ENCODE measurements at regions not wholly inside any gene's neighbourhood (a gene's known extent, or its start where the extent isn't known, plus 50 kb on each side); places are given as distances from the start of the nearest gene placed in this dataset.
"Not testable (repeated sequence)": the region's sequence is repeated elsewhere in the genome, so short reads cannot be mapped to it uniquely, and the experiment has no call there.

DNA sequence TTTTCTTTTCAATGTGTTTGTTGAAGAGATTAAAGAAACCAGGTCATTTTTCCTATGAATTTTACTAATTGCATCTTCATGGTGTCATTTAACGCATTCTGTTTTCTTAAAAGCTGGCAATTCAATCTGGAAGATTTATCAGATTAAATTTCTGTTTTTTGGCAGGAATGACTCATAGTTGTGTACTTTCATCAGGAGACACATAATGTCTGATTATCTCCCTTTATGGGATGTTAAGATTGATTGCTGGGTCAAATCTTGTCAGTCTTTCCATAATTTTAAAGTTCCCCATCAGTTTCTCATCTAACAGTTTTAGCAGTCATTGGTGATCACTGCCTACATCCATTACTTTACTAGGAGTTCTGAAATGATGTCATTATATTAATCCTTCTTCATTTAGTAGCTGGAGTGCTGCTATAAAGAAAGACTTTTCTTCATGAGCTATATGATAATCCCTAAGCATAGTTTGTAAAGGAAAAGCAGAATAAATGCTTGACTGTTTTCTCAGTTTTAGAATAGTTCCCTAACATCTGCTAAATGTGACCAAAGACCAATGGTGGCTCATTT, 72.8 kb upstream of the MAP10 start:
- H3K9me3 ChIP-seq (ENCODE audit: control insufficient read depth in 2 of 2, low read length in 2 of 2), result no peaks in the 10 kb centered on the region
- Mint-ChIP-seq H3K27ac (no peak overlapping the region), H3K4me3 (no peak overlapping the region), H3K27me3 (peaks cover 19% of the 10 kb centered on the region), H3K9me3 (peaks cover 0 to 2% (median 0%) of the 10 kb centered on the region in 7 donors), H3K36me3 (no peaks in the 10 kb centered on the region), H3K4me1 (peaks cover 0 to 4% (median 0%) of the 10 kb centered on the region in 4 donors)
- no peak overlapping the region for H3K27ac ChIP-seq (ENCODE audit: insufficient read depth, low read length, poor library complexity, severe bottlenecking)
- DNase-seq, result no peak
- no peak overlapping the region for H3K4me3 ChIP-seq (ENCODE audit: low read depth, low read length)
- H3K36me3 ChIP-seq (ENCODE audit: control insufficient read depth, insufficient read depth, low read length), result no peaks in the 10 kb centered on the region
- no peaks in the 10 kb centered on the region for H3K27me3 ChIP-seq (ENCODE audit: control insufficient read depth, insufficient read depth, low read length)
- no peak for ATAC-seq (ENCODE audit: low read depth in 2 of 2)
- no peaks in the 10 kb centered on the region for H3K4me1 ChIP-seq (ENCODE audit: control insufficient read depth, insufficient read depth, low read length, poor library complexity, severe bottlenecking)

- DNase-seq, result no peak
- H3K9me3 Mint-ChIP-seq, result peaks cover 0 to 2% (median 0%) of the 10 kb centered on the region in 7 donors
- Histone ChIP-seq H3K36me3 (ENCODE audit: control insufficient read depth, insufficient read depth, low read length) (no peaks in the 10 kb centered on the region), H3K9me3 (ENCODE audit: control insufficient read depth in 2 of 2, low read length in 2 of 2) (no peaks in the 10 kb centered on the region), H3K27me3 (ENCODE audit: control insufficient read depth, insufficient read depth, low read length) (no peaks in the 10 kb centered on the region), H3K4me3 (ENCODE audit: low read depth, low read length) (no peak overlapping the region), H3K4me1 (ENCODE audit: control insufficient read depth, insufficient read depth, low read length, poor library complexity, severe bottlenecking) (no peaks in the 10 kb centered on the region), H3K27ac (ENCODE audit: insufficient read depth, low read length, poor library complexity, severe bottlenecking) (no peak overlapping the region)
- H3K4me3 Mint-ChIP-seq, result no peak overlapping the region
- no peaks in the 10 kb centered on the region for H3K36me3 Mint-ChIP-seq
- H3K4me1 Mint-ChIP-seq, result no peaks in the 10 kb centered on the region
- H3K27me3 Mint-ChIP-seq, result peaks cover 18% of the 10 kb centered on the region
- ATAC-seq (ENCODE audit: low read depth in 2 of 2), result no peak
- no peak overlapping the region for H3K27ac Mint-ChIP-seq
These were observed 67.3 kb upstream of the MAP10 start for GRCh38 chr1:232737917-232738316.

DNA sequence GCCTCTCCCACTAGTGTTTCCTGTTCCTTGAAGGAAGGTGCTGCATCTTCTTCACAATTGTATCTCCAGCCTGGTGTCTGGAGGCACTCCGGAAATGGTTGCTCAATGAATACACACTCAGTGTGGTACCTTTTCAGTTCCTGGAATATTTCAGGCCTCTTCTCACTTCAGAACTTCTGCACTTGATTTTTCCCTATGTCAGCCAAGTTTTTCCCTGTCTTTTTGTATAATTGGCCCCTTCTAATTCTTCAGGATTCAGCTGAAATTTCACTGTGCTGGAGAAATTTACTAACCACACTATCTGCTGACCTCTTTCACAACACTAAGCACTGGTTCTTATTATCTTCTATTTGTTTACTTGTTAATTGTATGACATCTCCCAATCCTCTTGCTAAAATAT, 61.2 kb upstream of the MAP10 start:
- no peak overlapping the region for H3K4me3 Mint-ChIP-seq
- H3K36me3 Mint-ChIP-seq, result no peaks in the 10 kb centered on the region
- peaks cover 0 to 15% (median 10%) of the 10 kb centered on the region in 7 donors for H3K9me3 Mint-ChIP-seq
- no peak overlapping the region for H3K27ac Mint-ChIP-seq
- Histone ChIP-seq H3K27me3 (ENCODE audit: control insufficient read depth, insufficient read depth, low read length) (no peaks in the 10 kb centered on the region), H3K36me3 (ENCODE audit: control insufficient read depth, insufficient read depth, low read length) (no peaks in the 10 kb centered on the region), H3K4me3 (ENCODE audit: low read depth, low read length) (no peak overlapping the region), H3K27ac (ENCODE audit: insufficient read depth, low read length, poor library complexity, severe bottlenecking) (no peak overlapping the region), H3K9me3 (ENCODE audit: control insufficient read depth in 2 of 2, low read length in 2 of 2) (peaks cover 5 to 9% of the 10 kb centered on the region in 2 experiments), H3K4me1 (ENCODE audit: control insufficient read depth, insufficient read depth, low read length, poor library complexity, severe bottlenecking) (no peaks in the 10 kb centered on the region)
- no peaks in the 10 kb centered on the region for H3K4me1 Mint-ChIP-seq
- ATAC-seq (ENCODE audit: low read depth in 2 of 2) (no peak), DNase-seq (no peak)
- H3K27me3 Mint-ChIP-seq, result peaks cover 7% of the 10 kb centered on the region

GRCh38 chr1:232744847-232745246, 60.4 kb upstream of the MAP10 start:
- Histone ChIP-seq H3K36me3 (ENCODE audit: control insufficient read depth, insufficient read depth, low read length) (no peaks in the 10 kb centered on the region), H3K4me1 (ENCODE audit: control insufficient read depth, insufficient read depth, low read length, poor library complexity, severe bottlenecking) (no peaks in the 10 kb centered on the region), H3K27me3 (ENCODE audit: control insufficient read depth, insufficient read depth, low read length) (no peaks in the 10 kb centered on the region), H3K4me3 (ENCODE audit: low read depth, low read length) (no peak overlapping the region), H3K9me3 (ENCODE audit: control insufficient read depth in 2 of 2, low read length in 2 of 2) (peaks cover 10 to 13% of the 10 kb centered on the region in 2 experiments), H3K27ac (ENCODE audit: insufficient read depth, low read length, poor library complexity, severe bottlenecking) (no peak overlapping the region)
- Mint-ChIP-seq H3K27me3 (no peaks in the 10 kb centered on the region), H3K36me3 (no peaks in the 10 kb centered on the region), H3K27ac (no peak overlapping the region), H3K4me1 (no peaks in the 10 kb centered on the region), H3K4me3 (no peak overlapping the region), H3K9me3 (peaks cover 0 to 19% (median 10%) of the 10 kb centered on the region in 7 donors)
- ATAC-seq (ENCODE audit: low read depth in 2 of 2), result no peak
- no peak for DNase-seq

GRCh38 chr1:232745698-232746097, 59.5 kb upstream of the MAP10 start:
- H3K9me3 Mint-ChIP-seq, result peaks cover 0 to 19% (median 10%) of the 10 kb centered on the region in 7 donors
- H3K4me3 Mint-ChIP-seq; H3K4me1 Mint-ChIP-seq; H3K36me3 Mint-ChIP-seq; H3K27me3 Mint-ChIP-seq; H3K36me3 ChIP-seq (ENCODE audit: control insufficient read depth, insufficient read depth, low read length); DNase-seq; H3K27ac ChIP-seq (ENCODE audit: insufficient read depth, low read length, poor library complexity, severe bottlenecking); H3K27ac Mint-ChIP-seq; H3K27me3 ChIP-seq (ENCODE audit: control insufficient read depth, insufficient read depth, low read length); ATAC-seq (ENCODE audit: low read depth in 2 of 2); H3K4me1 ChIP-seq (ENCODE audit: control insufficient read depth, insufficient read depth, low read length, poor library complexity, severe bottlenecking); H3K4me3 ChIP-seq (ENCODE audit: low read depth, low read length): not testable (repeated sequence)
- H3K9me3 ChIP-seq (ENCODE audit: control insufficient read depth in 2 of 2, low read length in 2 of 2), result peaks cover 10 to 13% of the 10 kb centered on the region in 2 experiments

DNA sequence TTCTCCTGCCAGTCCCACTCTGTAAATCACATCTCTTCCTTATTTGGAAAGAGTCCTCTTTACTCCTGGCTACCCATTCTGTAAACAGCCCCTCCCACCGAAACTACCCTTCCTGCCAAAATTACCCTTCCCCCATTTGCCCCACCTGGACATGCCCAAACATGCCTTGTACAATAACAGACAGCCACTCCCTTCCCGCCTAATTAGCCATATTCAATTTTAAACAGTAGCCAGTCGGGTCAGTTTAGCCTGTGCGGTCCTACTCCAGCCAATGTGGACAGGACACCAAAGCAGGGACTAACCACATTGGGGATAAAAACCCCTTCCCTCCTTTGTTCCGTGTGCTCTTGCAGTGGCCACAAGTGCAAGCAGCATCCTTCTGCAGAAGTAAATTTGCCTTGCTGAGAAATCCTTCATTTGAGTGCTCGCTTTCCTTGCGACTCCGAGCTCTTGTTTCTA, 56.3 kb upstream of the MAP10 start:
- H3K27ac Mint-ChIP-seq, result no peak overlapping the region

DNA sequence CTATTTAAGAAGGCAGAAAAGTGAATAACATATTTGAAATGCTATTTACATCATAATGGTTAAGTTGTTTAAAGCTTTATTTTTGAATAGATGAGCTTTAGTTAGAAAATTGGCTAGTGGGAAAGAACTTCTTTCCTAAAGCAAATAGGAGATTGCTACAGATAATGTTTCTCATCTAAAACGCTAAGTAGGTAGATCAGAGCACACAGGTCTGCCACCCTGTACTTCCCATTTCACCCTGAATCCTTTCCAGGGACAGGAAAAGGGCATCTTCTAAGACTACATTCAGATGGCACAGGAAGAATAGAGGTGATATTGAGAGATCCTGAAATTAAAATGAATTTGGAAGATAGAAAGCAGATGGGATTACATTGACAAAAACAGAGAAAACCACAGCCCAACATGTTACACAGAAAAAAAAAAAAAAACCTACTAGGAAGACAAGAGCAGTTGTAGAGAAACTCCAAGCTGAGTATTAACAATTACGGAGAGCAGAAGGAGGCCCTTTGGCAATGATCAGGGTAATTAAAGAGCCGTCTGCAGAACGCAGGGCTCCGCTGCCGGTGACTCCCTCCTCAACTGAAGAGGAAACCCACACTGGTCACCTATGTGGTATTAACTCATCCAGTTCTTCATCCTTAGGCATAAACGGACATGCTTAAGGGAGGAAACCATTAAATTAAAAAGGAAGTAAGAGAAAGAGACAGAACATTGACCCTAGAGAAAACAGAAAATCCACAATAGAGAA, 53.6 kb upstream of the MAP10 start:
- DNase-seq (no peak), ATAC-seq (ENCODE audit: low read depth in 2 of 2) (no peak)
- H3K27me3 Mint-ChIP-seq, result peaks cover 4% of the 10 kb centered on the region
- H3K4me3 Mint-ChIP-seq, result no peak overlapping the region
- no peak overlapping the region for H3K4me3 ChIP-seq (ENCODE audit: low read depth, low read length)
- no peaks in the 10 kb centered on the region for H3K36me3 Mint-ChIP-seq
- no peaks in the 10 kb centered on the region for H3K36me3 ChIP-seq (ENCODE audit: control insufficient read depth, insufficient read depth, low read length)
- peaks cover 10 to 13% of the 10 kb centered on the region in 2 experiments for H3K9me3 ChIP-seq (ENCODE audit: control insufficient read depth in 2 of 2, low read length in 2 of 2)
- H3K27me3 ChIP-seq (ENCODE audit: control insufficient read depth, insufficient read depth, low read length), result no peaks in the 10 kb centered on the region
- H3K4me1 ChIP-seq (ENCODE audit: control insufficient read depth, insufficient read depth, low read length, poor library complexity, severe bottlenecking), result no peaks in the 10 kb centered on the region
- H3K27ac ChIP-seq (ENCODE audit: insufficient read depth, low read length, poor library complexity, severe bottlenecking), result no peak overlapping the region
- peaks cover 0 to 19% (median 8%) of the 10 kb centered on the region in 7 donors for H3K9me3 Mint-ChIP-seq
- H3K27ac Mint-ChIP-seq, result no peak overlapping the region
- H3K4me1 Mint-ChIP-seq, result no peaks in the 10 kb centered on the region

More for the DNA sequence above, 56.3 kb upstream of the MAP10 start:
- no peak overlapping the region for H3K4me3 ChIP-seq (ENCODE audit: low read depth, low read length)
- DNase-seq, result no peak
- Mint-ChIP-seq H3K4me1 (no peaks in the 10 kb centered on the region), H3K27me3 (peaks cover 4% of the 10 kb centered on the region), H3K9me3 (peaks cover 0 to 19% (median 10%) of the 10 kb centered on the region in 7 donors), H3K36me3 (no peaks in the 10 kb centered on the region), H3K4me3 (no peak overlapping the region)
- H3K27ac ChIP-seq (ENCODE audit: insufficient read depth, low read length, poor library complexity, severe bottlenecking), result no peak overlapping the region
- no peaks in the 10 kb centered on the region for H3K4me1 ChIP-seq (ENCODE audit: control insufficient read depth, insufficient read depth, low read length, poor library complexity, severe bottlenecking)
- ATAC-seq (ENCODE audit: low read depth in 2 of 2), result no peak
- no peaks in the 10 kb centered on the region for H3K36me3 ChIP-seq (ENCODE audit: control insufficient read depth, insufficient read depth, low read length)
- H3K9me3 ChIP-seq (ENCODE audit: control insufficient read depth in 2 of 2, low read length in 2 of 2), result peaks cover 10 to 13% of the 10 kb centered on the region in 2 experiments
- no peaks in the 10 kb centered on the region for H3K27me3 ChIP-seq (ENCODE audit: control insufficient read depth, insufficient read depth, low read length)

- H3K27ac ChIP-seq (ENCODE audit: insufficient read depth, low read length, poor library complexity, severe bottlenecking), result no peak overlapping the region
- DNase-seq (no peak), ATAC-seq (ENCODE audit: low read depth in 2 of 2) (no peak)
- H3K9me3 ChIP-seq (ENCODE audit: control insufficient read depth in 2 of 2, low read length in 2 of 2), result peaks cover 10 to 12% of the 10 kb centered on the region in 2 experiments
- H3K27me3 ChIP-seq (ENCODE audit: control insufficient read depth, insufficient read depth, low read length), result no peaks in the 10 kb centered on the region
- H3K27me3 Mint-ChIP-seq, result peaks cover 4% of the 10 kb centered on the region
- H3K27ac Mint-ChIP-seq, result no peak overlapping the region
- H3K9me3 Mint-ChIP-seq, result peaks cover 0 to 17% (median 8%) of the 10 kb centered on the region in 7 donors
- no peak overlapping the region for H3K4me3 Mint-ChIP-seq
- no peaks in the 10 kb centered on the region for H3K36me3 ChIP-seq (ENCODE audit: control insufficient read depth, insufficient read depth, low read length)
- no peak overlapping the region for H3K4me3 ChIP-seq (ENCODE audit: low read depth, low read length)
- no peaks in the 10 kb centered on the region for H3K4me1 ChIP-seq (ENCODE audit: control insufficient read depth, insufficient read depth, low read length, poor library complexity, severe bottlenecking)
- no peaks in the 10 kb centered on the region for H3K36me3 Mint-ChIP-seq
- H3K4me1 Mint-ChIP-seq, result no peaks in the 10 kb centered on the region
These were observed 52.9 kb upstream of the MAP10 start for GRCh38 chr1:232752365-232752764.

All from CD4-positive, CD25-positive, alpha-beta regulatory T cell (primary cell).